ENCODE measurements at regions not wholly inside any gene's neighbourhood (a gene's known extent, or its start where the extent isn't known, plus 50 kb on each side); places are given as distances from the start of the nearest gene placed in this dataset.

DNA sequence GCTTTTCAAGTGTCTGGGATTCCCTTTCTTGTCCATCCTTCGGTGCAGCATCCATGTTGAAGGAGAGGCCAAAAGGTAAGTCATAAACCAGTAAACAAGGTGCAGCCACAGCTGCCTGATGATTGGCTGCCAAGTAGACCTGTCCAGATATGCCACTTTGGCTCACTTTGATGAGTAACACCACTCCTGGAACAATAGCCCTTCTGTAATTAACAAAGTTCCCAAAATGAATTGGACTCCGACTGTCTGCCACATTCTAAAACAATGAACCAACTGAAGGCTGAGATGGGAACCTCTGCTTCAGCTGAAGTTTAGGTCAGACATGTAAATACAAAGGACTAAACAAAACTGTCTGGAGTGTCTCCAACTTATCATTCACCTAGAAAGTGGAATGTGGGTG, 82.2 kb upstream of the LGALSL start:
- H3K9me3 Mint-ChIP-seq (ENCODE audit: unreplicated experiment): no peaks in the 10 kb centered on the region
- H3K4me1 Mint-ChIP-seq (ENCODE audit: unreplicated experiment): peaks cover 14% of the 10 kb centered on the region
- H3K27ac Mint-ChIP-seq (ENCODE audit: unreplicated experiment): no peak overlapping the region
- DNase-seq (ENCODE audit: low spot score): no peak
- no peak overlapping the region for H3K4me3 Mint-ChIP-seq (ENCODE audit: unreplicated experiment)
- TF ChIP-seq, protein P1, sequence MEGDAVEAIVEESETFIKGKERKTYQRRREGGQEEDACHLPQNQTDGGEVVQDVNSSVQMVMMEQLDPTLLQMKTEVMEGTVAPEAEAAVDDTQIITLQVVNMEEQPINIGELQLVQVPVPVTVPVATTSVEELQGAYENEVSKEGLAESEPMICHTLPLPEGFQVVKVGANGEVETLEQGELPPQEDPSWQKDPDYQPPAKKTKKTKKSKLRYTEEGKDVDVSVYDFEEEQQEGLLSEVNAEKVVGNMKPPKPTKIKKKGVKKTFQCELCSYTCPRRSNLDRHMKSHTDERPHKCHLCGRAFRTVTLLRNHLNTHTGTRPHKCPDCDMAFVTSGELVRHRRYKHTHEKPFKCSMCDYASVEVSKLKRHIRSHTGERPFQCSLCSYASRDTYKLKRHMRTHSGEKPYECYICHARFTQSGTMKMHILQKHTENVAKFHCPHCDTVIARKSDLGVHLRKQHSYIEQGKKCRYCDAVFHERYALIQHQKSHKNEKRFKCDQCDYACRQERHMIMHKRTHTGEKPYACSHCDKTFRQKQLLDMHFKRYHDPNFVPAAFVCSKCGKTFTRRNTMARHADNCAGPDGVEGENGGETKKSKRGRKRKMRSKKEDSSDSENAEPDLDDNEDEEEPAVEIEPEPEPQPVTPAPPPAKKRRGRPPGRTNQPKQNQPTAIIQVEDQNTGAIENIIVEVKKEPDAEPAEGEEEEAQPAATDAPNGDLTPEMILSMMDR (IDR thresholded peaks at IDR 0.05; ENCODE audit: unreplicated experiment): no peak
- peaks cover 6% of the 10 kb centered on the region for H3K27me3 Mint-ChIP-seq (ENCODE audit: unreplicated experiment)
- H3K36me3 Mint-ChIP-seq (ENCODE audit: low read depth, unreplicated experiment): no peaks in the 10 kb centered on the region

DNA sequence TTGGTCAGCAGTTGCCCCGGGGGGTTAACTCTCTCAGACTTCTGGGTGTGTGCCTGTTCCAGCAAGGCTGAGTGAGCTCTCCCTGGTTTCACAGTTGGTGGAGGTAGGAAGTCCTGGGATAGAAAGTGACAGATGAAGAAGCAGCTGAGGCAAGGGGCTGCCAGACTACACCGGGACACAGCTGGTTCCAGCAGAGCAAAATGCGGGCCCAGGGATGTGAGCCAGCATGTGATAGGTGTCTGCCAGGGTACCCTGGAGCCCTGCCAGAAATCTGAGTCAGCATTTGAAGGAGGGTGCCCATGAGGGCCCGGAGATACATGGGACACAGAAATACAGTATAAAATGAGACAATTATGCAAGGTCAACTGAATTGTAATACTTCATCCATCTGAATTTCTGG, 79.3 kb upstream of the LGALSL start:
- no peak for DNase-seq (ENCODE audit: low spot score)
- no peaks in the 10 kb centered on the region for H3K36me3 Mint-ChIP-seq (ENCODE audit: low read depth, unreplicated experiment)
- H3K27ac Mint-ChIP-seq (ENCODE audit: unreplicated experiment): no peak overlapping the region
- no peaks in the 10 kb centered on the region for H3K4me1 Mint-ChIP-seq (ENCODE audit: unreplicated experiment)
- TF ChIP-seq, protein P1 (IDR thresholded peaks at IDR 0.05; ENCODE audit: unreplicated experiment): no peak
- peaks cover 12% of the 10 kb centered on the region for H3K27me3 Mint-ChIP-seq (ENCODE audit: unreplicated experiment)
- no peak overlapping the region for H3K4me3 Mint-ChIP-seq (ENCODE audit: unreplicated experiment)
- H3K9me3 Mint-ChIP-seq (ENCODE audit: unreplicated experiment): no peaks in the 10 kb centered on the region

DNA sequence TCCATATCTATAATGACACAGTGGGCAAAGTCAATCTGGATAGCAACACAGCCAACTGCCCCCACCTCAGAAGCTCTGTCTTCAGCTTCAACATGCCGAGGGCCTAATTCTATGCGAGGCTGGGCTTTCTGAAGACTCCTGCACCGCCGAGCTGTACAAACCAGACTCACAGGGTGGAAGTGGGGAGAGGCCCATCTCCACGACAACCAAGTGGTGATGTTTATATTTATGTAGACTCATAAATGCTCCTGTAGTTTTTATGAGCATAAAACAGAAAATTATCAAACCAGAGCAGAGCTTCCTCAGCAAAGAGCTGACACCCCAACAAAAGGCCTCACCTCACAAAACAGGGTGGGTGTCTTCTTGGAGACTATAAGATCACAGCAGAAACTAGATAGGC, 77.0 kb upstream of the LGALSL start:
- no peak for DNase-seq (ENCODE audit: low spot score)
- no peak overlapping the region for H3K27ac Mint-ChIP-seq (ENCODE audit: unreplicated experiment)
- TF ChIP-seq, protein P1 (IDR thresholded peaks at IDR 0.05; ENCODE audit: unreplicated experiment): no peak
- no peaks in the 10 kb centered on the region for H3K36me3 Mint-ChIP-seq (ENCODE audit: low read depth, unreplicated experiment)
- H3K4me3 Mint-ChIP-seq (ENCODE audit: unreplicated experiment): no peak overlapping the region
- H3K4me1 Mint-ChIP-seq (ENCODE audit: unreplicated experiment): no peaks in the 10 kb centered on the region
- no peaks in the 10 kb centered on the region for H3K9me3 Mint-ChIP-seq (ENCODE audit: unreplicated experiment)
- peaks cover 12% of the 10 kb centered on the region for H3K27me3 Mint-ChIP-seq (ENCODE audit: unreplicated experiment)

DNA sequence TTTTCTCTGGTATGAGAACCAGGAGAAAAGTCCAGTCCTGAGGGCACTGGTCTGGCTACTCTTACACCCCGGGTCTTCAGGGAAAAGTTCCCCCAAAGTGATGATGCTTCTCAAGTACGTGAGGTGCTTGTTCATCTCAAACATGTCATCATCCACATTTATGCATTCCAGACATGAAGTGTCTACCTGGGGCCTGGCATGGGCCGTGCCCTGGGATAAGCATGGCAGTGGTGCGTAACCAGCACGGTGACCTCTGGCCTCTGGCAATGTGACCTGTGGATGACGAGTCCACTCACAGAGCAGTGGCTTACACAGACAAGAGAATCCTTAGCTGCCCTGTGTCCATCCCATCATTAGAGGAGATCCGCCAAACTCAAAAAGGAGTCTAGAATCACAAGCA, 74.8 kb upstream of the LGALSL start:
- DNase-seq (ENCODE audit: low spot score): no peak
- no peaks in the 10 kb centered on the region for H3K36me3 Mint-ChIP-seq (ENCODE audit: low read depth, unreplicated experiment)
- TF ChIP-seq, protein P1 (IDR thresholded peaks at IDR 0.05; ENCODE audit: unreplicated experiment): no peak
- H3K4me3 Mint-ChIP-seq (ENCODE audit: unreplicated experiment): no peak overlapping the region
- no peak overlapping the region for H3K27ac Mint-ChIP-seq (ENCODE audit: unreplicated experiment)
- H3K9me3 Mint-ChIP-seq (ENCODE audit: unreplicated experiment): no peaks in the 10 kb centered on the region
- H3K4me1 Mint-ChIP-seq (ENCODE audit: unreplicated experiment): peaks cover 14% of the 10 kb centered on the region
- peaks cover 8% of the 10 kb centered on the region for H3K27me3 Mint-ChIP-seq (ENCODE audit: unreplicated experiment)

DNA sequence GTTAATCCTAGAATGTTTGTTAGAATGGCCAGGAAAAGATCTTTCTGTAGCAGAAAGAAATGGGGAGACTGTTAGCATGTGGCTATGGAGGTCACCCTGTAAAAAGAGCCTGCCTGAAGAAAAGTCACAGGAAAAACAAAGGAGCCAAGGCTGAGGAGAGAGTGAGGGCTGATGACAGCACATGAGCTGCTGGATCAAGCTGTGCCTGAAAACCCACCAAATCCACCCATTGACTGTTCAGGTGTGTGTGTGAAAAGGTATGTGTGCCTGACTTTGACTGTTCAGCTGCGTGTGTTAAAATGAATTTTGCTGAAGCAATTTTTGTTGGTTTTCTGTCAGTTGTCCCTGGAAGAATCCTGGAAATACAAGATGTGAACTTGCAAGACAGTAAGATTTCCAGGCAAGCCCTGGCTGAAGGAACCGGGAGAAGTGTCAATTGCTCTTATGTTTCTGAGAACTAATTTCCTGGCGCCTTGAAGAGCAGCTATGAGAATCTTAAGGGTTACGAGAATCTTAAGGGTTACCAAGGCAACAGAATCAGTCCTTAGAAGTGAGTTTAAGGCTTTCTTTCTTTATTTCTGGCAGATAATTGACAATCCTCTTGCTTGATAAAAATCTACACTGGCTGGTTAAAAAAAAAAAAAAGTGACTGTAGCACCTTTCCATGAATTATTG, 73.0 kb upstream of the LGALSL start:
- TF ChIP-seq, protein P1 (IDR thresholded peaks at IDR 0.05; ENCODE audit: unreplicated experiment): no peak
- H3K4me1 Mint-ChIP-seq (ENCODE audit: unreplicated experiment): peaks cover 14% of the 10 kb centered on the region
- no peak for DNase-seq (ENCODE audit: low spot score)
- H3K4me3 Mint-ChIP-seq (ENCODE audit: unreplicated experiment): no peak overlapping the region
- peaks cover 8% of the 10 kb centered on the region for H3K27me3 Mint-ChIP-seq (ENCODE audit: unreplicated experiment)
- H3K36me3 Mint-ChIP-seq (ENCODE audit: low read depth, unreplicated experiment): no peaks in the 10 kb centered on the region
- H3K27ac Mint-ChIP-seq (ENCODE audit: unreplicated experiment): no peak overlapping the region
- no peaks in the 10 kb centered on the region for H3K9me3 Mint-ChIP-seq (ENCODE audit: unreplicated experiment)

All from endothelial cell (in vitro differentiated cells).